Activated CD4-positive, alpha-beta T cell treated with anti-CD3 and anti-CD28 coated beads for 36 hours (primary cell): ENCODE measurements at regions not wholly inside any gene's neighbourhood (a gene's known extent, or its start where the extent isn't known, plus 50 kb on each side); places are given as distances from the start of the nearest gene placed in this dataset.

Source experiments
- ATAC-seq: fragments of 200-7000 bp; cut with Tn5 transposase; one replicate; pipeline ENCODE4 v1.10.0; 2021; ENCODE audit warnings: mild to moderate bottlenecking, moderate library complexity
- CTCF ChIA-PET: fragments of 350-600 bp; sonication (Branson Sonifier 250); formaldehyde crosslinking; loops from one replicate; lab custom pipeline; 2021; ENCODE audit warnings: antibody characterized with exemption; lab: Charles Lee
- POLR2A ChIA-PET: fragments of 350-600 bp; sonication (Branson Sonifier 250); formaldehyde crosslinking; loops from one replicate; lab custom pipeline; 2021; ENCODE audit warnings: antibody characterized with exemption, inconsistent platforms; lab: Charles Lee
- DNase-seq: peaks from one replicate; pipeline ENCODE4 v3.0.0-alpha.2; 2020
- H3K27ac Mint-ChIP-seq: one replicate; pipeline ENCODE4 v1.8.0; 2021; ENCODE audit warnings: mixed read lengths
- H3K27me3 Mint-ChIP-seq: one replicate; pipeline ENCODE4 v1.8.0; 2021; ENCODE audit warnings: mixed read lengths
- H3K36me3 Mint-ChIP-seq: one replicate; pipeline ENCODE4 v1.8.0; 2021; ENCODE audit warnings: low read depth, mixed read lengths
- H3K4me1 Mint-ChIP-seq: one replicate; pipeline ENCODE4 v1.8.0; 2021; ENCODE audit warnings: mixed read lengths
- H3K4me3 Mint-ChIP-seq: one replicate; pipeline ENCODE4 v1.8.0; 2021; ENCODE audit warnings: mild to moderate bottlenecking, moderate library complexity, mixed read lengths
- H3K9me3 Mint-ChIP-seq: one replicate; pipeline ENCODE4 v1.8.0; 2021; ENCODE audit warnings: low read depth, mixed read lengths
- intact Hi-C, 2 experiments: fragments of 100-400 bp; cut with DNase I in 1 of 2; cut with micrococcal nuclease in 1 of 2; formaldehyde crosslinking; loops; one replicate each; pipeline versions ENCODE4 v1.14.2 to v1.15.1; 2022 to 2024; cut with DNase I, micrococcal nuclease

DNA sequence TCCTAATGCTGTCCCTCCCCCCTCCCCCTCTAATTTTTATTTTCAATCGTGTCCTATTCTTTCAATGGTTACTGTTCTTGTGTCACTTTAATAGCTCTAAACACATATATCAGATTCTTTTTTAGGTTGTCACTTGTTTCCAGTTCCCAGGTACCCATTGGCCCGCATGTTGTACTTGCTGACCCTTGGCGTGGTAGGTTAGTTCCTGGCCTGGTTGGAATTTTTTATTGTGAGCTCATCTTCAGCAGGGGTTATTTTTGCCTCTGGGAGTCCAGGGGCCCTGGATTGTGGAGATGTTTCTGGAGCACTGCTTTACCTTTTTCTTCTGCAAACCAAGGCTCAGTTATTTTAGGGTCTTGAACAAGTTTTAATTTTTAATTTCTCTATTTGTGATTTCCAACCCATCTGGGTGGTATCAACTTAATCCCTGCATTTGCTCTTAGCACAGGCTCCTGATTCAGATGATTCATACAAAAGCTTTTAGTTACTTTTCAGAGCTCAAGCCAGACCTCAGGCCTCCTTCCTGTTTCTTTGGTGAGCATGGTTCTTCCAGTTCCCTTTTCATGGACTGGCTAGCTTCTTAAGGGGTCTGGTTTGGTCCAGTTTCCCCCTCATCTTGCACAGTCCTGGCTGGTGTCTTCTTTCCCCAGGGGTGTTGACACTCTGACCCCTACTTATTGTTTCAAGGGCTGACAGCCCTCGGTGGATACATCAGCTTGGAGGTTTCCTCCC lies 220.5 kb downstream of the TM9SF2 start:
- H3K4me1 Mint-ChIP-seq: no peaks in the 10 kb centered on the region
- no peak for ATAC-seq
- no peaks in the 10 kb centered on the region for H3K9me3 Mint-ChIP-seq
- H3K27me3 Mint-ChIP-seq: no peaks in the 10 kb centered on the region
- ChIA-PET POLR2A (interaction anchor here (0.7 kb wide), 1 partner anchor 76 kb away, joined by 3 read pairs; no protein-coding TSS in a partner anchor), CTCF (interaction anchor here (1.1 kb wide), 1 partner anchor 783 kb away, joined by 4 read pairs; no protein-coding TSS in a partner anchor)
- no peak overlapping the region for H3K4me3 Mint-ChIP-seq
- no peak overlapping the region for H3K27ac Mint-ChIP-seq
- H3K36me3 Mint-ChIP-seq: no peaks in the 10 kb centered on the region
- intact Hi-C loops: no loop called here
- DNase-seq: no peak

DNA sequence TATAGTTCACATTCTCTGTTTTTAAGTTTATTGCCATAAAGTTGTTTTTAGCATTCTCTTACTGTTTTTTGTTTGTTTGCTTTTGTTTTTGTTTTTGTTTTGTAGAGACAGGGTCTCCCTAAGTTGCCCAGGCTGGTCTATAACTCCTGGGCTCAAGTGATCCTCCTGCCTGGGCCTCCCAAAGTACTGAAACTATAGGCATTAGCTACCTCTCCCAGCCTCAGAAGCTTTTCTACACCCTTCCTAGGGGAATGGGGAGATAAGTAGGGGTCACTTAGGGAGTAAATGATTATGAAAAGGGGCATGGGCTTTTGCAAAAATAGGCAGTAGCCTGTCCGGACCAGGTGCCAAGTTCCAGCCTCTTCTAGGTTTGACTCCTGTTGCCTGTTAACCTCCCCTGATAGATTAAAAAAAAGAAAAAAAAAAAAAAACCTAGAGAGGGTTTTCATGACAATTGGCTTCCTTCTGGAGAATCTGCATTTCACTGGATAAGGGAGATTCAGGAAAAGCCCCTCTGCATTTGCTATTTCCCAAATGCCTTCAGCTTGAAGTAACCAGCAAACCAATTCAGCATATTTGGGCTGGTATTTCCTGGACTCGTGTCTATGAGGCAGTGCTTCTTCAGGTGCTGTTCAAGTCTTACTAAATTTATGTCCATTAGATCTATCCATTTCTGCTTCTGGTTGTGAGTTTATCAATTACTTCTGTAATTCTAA lies 216.8 kb downstream of the TM9SF2 start:
- Mint-ChIP-seq H3K27ac (no peak overlapping the region), H3K4me3 (no peak overlapping the region), H3K27me3 (no peaks in the 10 kb centered on the region), H3K9me3 (no peaks in the 10 kb centered on the region), H3K4me1 (no peaks in the 10 kb centered on the region), H3K36me3 (no peaks in the 10 kb centered on the region)
- CTCF ChIA-PET: interaction anchor here (0.8 kb wide), 1 partner anchor 215 kb away, joined by 4 read pairs; no protein-coding TSS in a partner anchor
- POLR2A ChIA-PET: interaction anchor here (0.7 kb wide), 1 partner anchor 619 kb away, joined by 7 read pairs; no protein-coding TSS in a partner anchor
- intact Hi-C loops: no loop called here
- no peak for ATAC-seq
- DNase-seq: no peak

DNA sequence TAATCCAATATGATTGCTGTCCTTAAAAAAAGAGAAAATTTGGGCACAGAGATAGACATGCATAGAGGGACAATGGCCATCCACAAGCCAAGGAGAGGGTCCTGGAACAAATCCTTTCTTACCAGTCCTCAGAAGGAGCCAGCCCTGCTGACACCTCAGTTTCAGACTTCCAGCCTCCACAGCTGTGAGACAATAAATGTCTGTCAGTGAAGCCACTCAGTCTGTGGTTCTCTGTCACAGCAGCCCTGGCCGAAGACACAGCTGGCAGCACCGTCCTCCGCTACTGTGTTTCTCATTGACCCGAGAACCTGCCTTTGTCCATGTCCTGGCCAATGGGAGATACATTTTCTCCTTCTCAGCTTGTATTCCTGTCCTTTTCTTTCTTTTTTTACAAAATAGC lies 207.9 kb downstream of the TM9SF2 start:
- Mint-ChIP-seq H3K27me3 (no peaks in the 10 kb centered on the region), H3K9me3 (no peaks in the 10 kb centered on the region), H3K27ac (no peak overlapping the region), H3K4me1 (no peaks in the 10 kb centered on the region), H3K36me3 (peaks cover 6% of the 10 kb centered on the region), H3K4me3 (no peak overlapping the region)
- ATAC-seq (no peak), DNase-seq (no peak)
- ChIA-PET CTCF (interaction anchor here (0.7 kb wide), 1 partner anchor 224 kb away, joined by 5 read pairs; no protein-coding TSS in a partner anchor), POLR2A (no interaction called here)
- intact Hi-C loops: no loop called here

DNA sequence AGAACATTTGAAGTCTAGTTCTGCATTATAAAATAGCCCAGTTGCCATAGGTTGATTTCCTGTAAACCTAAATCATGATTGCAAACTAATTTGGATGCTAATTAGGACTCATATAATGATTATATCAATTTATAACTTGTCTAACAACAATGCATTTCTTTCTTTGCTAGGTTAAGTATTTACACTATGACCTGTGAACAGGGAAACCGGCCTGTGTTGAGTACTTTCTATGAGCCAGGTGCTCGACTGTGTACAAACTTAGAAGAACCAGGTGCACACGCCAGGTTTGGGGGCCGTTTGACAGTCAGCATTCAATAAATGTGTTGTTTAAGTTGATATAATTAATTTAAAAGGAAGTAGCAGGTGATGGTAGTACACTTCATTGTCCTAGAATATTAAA lies 203.1 kb downstream of the TM9SF2 start:
- H3K4me1 Mint-ChIP-seq: no peaks in the 10 kb centered on the region
- peaks cover 1% of the 10 kb centered on the region for H3K36me3 Mint-ChIP-seq
- no peaks in the 10 kb centered on the region for H3K27me3 Mint-ChIP-seq
- intact Hi-C loops: no loop called here
- POLR2A ChIA-PET: no interaction called here
- CTCF ChIA-PET: no interaction called here
- no peaks in the 10 kb centered on the region for H3K9me3 Mint-ChIP-seq
- H3K4me3 Mint-ChIP-seq: no peak overlapping the region
- ATAC-seq (no peak), DNase-seq (no peak)
- H3K27ac Mint-ChIP-seq: no peak overlapping the region

DNA sequence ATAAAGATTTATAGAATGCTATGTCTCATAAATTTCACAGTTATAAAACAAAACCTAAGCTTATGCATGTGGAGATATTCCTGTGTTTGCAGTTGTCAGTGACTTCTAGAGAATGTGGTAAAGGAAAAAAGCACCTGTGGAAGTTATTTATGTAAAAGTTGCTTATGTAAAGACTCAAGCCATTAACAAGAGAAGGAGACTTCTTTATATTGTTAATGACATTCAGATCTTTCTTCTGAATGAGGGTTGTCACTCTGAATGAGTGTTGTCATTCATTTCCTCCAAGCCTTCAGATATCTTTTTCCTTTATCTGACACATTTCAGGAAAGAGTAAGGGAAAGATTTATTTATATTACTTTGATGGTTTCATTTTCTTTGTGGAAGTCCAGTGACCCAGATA lies 202.6 kb downstream of the TM9SF2 start:
- intact Hi-C loops: no loop called here
- H3K4me3 Mint-ChIP-seq: no peak overlapping the region
- H3K9me3 Mint-ChIP-seq: no peaks in the 10 kb centered on the region
- H3K36me3 Mint-ChIP-seq: peaks cover 1% of the 10 kb centered on the region
- no peak overlapping the region for H3K27ac Mint-ChIP-seq
- H3K4me1 Mint-ChIP-seq: no peaks in the 10 kb centered on the region
- DNase-seq (no peak), ATAC-seq (no peak)
- POLR2A ChIA-PET: no interaction called here
- CTCF ChIA-PET: interaction anchor here (1.0 kb wide), 1 partner anchor 26 kb away, joined by 3 read pairs; no protein-coding TSS in a partner anchor
- H3K27me3 Mint-ChIP-seq: no peaks in the 10 kb centered on the region

DNA sequence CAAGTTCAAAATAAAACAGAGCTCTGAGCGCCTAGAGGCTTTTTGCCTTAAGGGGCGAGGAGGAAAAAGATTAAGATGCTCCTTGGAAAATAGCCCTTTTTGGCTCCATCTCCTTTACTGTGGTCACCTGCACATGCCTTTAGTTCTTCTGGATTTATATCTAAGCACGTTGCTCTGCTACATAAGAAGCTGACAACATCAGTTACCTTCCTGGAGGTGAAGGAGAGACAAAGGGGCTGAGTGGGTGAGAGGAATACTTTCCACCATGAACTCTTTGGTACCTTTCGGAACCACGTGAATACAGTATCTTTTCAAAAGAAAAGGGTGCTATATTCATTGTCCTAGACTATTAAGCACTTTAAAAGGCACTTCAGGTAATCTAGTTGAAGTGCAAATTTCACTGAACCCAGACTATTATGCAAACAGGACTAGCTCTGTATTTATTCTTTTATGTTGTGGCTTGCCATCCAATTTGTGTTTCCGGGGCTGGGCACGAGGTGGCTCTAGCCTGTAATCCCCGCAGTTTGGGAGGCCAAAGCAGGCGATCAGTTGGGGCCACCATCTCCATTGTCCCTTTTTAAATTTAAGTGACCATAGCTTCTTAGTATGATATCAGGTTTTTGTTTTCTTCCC lies 201.5 kb downstream of the TM9SF2 start:
- ChIA-PET CTCF (interaction anchor here (1.0 kb wide), 1 partner anchor 27 kb away, joined by 3 read pairs; no protein-coding TSS in a partner anchor), POLR2A (no interaction called here)
- Mint-ChIP-seq H3K27me3 (no peaks in the 10 kb centered on the region), H3K36me3 (peaks cover 1% of the 10 kb centered on the region), H3K4me3 (no peak overlapping the region), H3K9me3 (no peaks in the 10 kb centered on the region), H3K27ac (no peak overlapping the region), H3K4me1 (no peaks in the 10 kb centered on the region)
- DNase-seq (no peak), ATAC-seq (no peak)
- intact Hi-C loops: no loop called here

DNA sequence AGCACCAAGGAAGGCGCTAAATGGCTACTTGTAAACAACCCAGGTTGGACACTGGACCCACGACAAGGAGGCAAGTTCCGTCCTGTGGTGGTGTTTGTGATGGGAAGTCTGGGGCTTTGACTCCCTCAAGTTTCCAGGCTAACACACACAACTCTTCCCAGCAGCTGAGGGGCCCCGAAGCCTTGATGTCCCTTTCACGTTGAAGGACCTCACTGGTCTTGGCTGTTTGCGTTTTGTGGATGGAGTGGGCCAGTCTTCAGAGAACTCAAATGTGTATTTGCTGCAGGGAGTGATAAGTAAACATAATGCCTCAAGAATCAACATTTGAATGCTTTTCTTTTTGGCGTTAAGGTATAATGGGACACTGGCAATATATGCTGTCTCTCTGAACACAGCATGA lies 199.2 kb downstream of the TM9SF2 start:
- Mint-ChIP-seq H3K9me3 (no peaks in the 10 kb centered on the region), H3K27me3 (no peaks in the 10 kb centered on the region), H3K36me3 (no peaks in the 10 kb centered on the region), H3K4me3 (no peak overlapping the region), H3K27ac (no peak overlapping the region), H3K4me1 (no peaks in the 10 kb centered on the region)
- POLR2A ChIA-PET: no interaction called here
- ATAC-seq: no peak
- CTCF ChIA-PET: interaction anchor here (1.7 kb wide), 1 partner anchor 44 kb away, joined by 3 read pairs; no protein-coding TSS in a partner anchor
- DNase-seq: no peak
- intact Hi-C loops: no loop called here

DNA sequence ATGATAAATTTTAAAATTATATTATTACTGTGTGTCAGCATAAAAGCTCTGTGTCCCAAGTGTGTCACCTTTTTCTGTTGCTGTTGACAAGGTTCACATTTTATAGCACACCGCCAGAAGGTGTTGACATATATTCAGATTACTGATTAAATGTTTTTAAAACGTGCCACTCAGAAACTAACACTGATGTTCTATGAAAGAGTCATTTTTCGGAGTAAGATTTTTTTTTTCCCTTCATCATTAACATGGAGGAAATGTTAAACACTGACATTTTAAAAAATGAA lies 197.5 kb downstream of the TM9SF2 start:
- no peaks in the 10 kb centered on the region for H3K27me3 Mint-ChIP-seq
- DNase-seq: no peak
- POLR2A ChIA-PET: no interaction called here
- H3K4me1 Mint-ChIP-seq: no peaks in the 10 kb centered on the region
- H3K9me3 Mint-ChIP-seq: no peaks in the 10 kb centered on the region
- intact Hi-C loops: no loop called here
- H3K27ac Mint-ChIP-seq: no peak overlapping the region
- no peaks in the 10 kb centered on the region for H3K36me3 Mint-ChIP-seq
- no peak overlapping the region for H3K4me3 Mint-ChIP-seq
- CTCF ChIA-PET: interaction anchor here (0.7 to 1.1 kb wide), 3 partner anchors 12 to 876 kb away, joined by 3 read pairs; no protein-coding TSS in a partner anchor
- no peak for ATAC-seq

DNA sequence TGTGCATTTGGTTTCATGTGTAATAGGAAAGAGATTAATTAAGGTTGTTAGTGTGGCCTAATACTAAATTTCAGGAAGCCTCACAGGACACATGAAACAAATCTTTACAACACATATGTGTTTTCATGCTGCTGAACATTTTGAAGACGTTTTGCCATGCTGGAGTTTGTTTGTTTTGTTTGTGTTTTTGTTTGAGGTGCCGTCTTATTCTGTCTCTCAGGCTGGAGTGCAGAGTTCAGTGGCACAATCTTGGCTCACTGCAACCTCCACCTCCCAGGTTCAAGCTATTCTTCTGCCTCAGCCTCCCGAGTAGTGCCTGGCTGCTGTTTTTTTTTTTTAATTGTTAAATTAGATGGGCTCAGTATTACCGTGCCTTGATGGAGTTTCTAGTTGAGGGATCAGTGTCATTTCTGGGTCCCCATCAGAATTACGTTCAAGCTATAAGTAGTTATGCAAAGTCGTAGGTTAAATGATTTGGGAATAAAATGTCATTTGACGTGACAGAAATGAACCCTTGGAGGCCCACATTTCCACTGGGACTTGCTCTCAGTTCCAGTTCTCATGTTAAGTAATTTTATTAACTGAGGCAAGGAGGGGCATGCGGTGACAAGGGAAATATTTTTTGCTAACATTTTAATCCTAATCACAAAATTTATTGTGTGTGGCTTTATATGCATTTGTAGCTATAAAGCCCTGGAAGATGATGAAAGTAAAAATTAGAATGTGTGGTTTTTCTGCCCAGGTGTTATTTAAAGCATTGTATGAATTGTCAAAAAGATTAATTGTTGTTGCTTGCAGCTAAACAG lies 196.9 kb downstream of the TM9SF2 start:
- POLR2A ChIA-PET: no interaction called here
- no peaks in the 10 kb centered on the region for H3K27me3 Mint-ChIP-seq
- ATAC-seq: no peak
- no peaks in the 10 kb centered on the region for H3K4me1 Mint-ChIP-seq
- intact Hi-C loops: no loop called here
- no peak for DNase-seq
- CTCF ChIA-PET: interaction anchor here (0.7 to 1.1 kb wide), 3 partner anchors 12 to 877 kb away, joined by 3 read pairs; no protein-coding TSS in a partner anchor
- no peak overlapping the region for H3K4me3 Mint-ChIP-seq
- no peaks in the 10 kb centered on the region for H3K9me3 Mint-ChIP-seq
- H3K36me3 Mint-ChIP-seq: no peaks in the 10 kb centered on the region
- H3K27ac Mint-ChIP-seq: no peak overlapping the region

DNA sequence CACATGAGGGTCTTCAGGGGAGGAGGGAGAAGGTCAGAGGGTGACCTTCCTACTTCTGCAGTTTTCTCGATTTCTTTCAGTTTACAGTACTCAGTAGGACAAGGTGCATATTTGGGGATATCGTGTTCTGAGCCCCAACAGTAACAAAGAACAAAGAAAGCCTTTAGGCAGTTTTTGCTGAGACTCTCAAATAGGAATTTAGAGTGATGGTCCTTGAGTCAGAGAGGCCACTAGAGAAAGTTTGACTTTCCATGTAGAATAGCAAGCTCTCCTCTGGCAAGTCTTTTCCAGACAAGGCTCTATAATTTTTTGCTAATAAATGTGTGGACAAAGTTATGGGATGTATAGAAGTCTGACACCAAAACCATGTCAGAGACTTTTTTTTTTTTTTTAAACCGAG lies 194.6 kb downstream of the TM9SF2 start:
- Mint-ChIP-seq H3K27ac (no peak overlapping the region), H3K9me3 (no peaks in the 10 kb centered on the region), H3K27me3 (no peaks in the 10 kb centered on the region), H3K36me3 (no peaks in the 10 kb centered on the region), H3K4me1 (no peaks in the 10 kb centered on the region), H3K4me3 (no peak overlapping the region)
- ATAC-seq (no peak), DNase-seq (no peak)
- POLR2A ChIA-PET: no interaction called here
- intact Hi-C loops: no loop called here
- CTCF ChIA-PET: interaction anchor here (1.2 kb wide), 1 partner anchor 9 kb away, joined by 3 read pairs; no protein-coding TSS in a partner anchor
